ENCODE measurements at regions not wholly inside any gene's neighbourhood (a gene's known extent, or its start where the extent isn't known, plus 50 kb on each side); places are given as distances from the start of the nearest gene placed in this dataset.
A peak's percentile ranks its signal among the peaks of the same experiment; 100 is the strongest.

DNA sequence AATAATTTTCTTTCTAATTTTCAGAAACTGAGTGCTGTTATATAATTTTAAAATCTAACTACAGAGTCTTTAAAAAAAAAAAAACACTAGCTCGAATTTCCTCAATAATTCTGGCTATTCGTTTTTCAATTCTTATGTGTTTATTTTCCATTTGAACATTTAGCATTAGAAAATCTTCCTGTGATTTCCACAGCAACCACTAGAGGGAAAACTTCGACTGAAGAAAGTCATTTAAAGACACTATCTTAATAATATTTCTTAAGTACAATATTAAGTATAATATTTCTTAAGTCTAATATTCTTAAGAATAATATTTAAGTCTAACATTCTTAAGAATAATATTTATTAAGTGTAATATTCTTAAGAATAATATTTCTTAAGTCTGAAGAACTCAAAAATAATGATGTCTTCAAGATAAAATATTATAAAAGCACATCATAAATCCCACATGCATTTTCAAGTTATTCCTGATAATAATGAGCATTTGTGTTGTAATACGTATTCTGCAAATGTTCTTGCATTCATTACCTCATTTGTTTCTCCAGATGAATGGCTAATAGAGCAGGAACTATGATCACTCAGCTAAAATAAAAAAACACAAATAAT lies 118.4 kb upstream of the WDR17 start:
- peak; percentile 21 for DNase-seq (ENCODE audit: low spot score)

DNA sequence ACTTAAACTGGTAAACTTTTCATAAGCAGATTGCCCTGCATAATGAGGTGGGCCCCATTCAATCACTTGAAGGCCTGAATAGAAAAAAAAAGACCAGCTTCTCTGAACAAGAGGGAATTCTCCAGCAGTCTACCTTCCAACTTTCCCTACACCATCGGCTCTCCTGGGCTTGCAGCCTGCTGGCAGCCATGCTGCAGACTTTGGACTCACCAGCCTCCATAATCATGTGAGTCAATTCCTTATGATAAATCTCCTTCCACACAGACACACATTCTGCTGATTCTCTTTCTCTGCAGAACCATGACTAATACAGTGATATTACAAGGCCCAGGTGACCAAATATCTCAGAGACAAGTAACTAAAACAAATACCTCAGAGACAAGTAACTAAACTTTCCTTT lies 113.8 kb upstream of the WDR17 start:
- DNase-seq (ENCODE audit: low spot score) = no peak

DNA sequence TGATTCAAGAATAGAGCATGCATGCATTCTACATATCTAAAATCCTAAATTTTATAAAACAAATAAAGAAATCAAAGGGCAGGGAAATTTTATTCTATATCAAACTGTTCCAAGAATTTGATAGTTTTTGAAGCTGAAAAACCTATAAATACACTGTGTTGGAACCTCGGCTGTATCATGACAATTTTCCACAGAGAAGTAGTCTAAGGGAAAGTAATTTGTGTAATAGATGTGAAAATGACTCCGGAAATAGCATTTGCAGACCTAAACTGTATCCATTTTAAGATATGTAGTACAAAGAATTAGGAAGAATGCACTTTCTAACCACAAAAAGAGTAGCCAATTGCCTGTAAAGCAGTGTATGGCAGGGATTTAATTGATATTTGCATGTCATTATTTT lies 112.5 kb upstream of the WDR17 start:
- no peak for DNase-seq (ENCODE audit: low spot score)

DNA sequence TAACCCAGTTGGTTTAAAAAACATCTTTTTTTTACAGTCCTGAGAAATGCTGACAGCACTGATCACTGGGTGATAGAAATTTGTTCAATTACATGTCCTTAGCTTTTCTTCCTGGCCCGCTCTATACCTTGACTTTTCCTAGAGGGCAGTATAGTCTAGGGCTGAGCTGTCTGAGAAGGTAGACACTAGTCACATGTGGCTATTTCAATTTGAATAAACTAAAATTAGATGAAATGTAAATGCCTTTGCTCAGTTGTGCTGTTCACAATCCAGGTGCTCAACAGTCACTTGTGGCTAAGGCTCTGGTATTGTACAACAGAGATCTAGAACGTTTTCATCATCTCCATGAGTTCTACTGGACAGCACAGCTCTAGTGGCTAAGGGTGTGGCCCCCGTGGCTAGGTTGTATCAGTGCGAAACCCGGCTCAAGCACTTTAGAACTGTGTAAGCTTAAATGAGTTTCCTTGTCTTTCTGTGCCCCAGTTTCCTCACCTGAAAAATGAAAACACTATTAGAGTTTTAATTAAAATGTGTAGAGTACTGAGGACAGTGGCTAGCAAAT lies 111.6 kb upstream of the WDR17 start:
- no peak for DNase-seq (ENCODE audit: low spot score)

DNA sequence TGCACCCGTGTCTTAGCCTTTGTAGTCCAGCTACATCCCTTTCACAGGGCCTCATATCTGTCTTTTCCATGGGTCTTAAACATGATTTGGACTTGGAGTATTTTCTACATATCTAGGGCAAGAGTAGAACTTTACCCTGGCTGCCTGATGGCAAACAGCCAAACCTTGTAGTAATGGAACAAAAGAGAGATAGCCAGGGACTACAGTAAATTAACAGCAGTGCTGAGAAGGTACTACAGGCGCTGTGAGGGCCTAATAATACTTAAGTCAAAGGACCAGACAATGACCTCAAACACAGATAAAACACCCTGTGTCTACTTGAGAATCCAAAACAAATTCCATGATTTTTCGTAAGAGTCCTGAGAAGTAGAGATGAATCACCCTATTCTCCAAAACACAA lies 111.0 kb upstream of the WDR17 start:
- DNase-seq (ENCODE audit: low spot score) = no peak

DNA sequence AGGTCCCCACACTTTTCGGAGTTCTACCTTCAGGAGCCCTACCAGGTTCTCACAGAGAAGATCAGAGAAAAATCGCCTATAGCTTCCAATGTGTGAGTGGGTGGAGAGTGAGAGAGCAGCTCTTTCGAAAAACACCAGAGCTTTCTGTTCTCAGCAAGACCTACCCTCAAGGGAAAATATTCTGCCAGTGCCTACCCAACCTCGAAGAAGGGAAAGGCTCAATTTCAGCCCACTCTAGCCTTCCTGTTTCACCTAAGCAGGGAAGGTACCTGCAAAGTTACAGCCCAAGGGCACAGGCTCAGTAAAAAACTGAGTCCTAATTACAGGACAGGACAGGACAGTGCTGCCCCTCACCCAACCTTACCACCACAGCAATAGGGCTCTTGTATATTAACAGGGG lies 104.0 kb upstream of the WDR17 start:
- DNase-seq (ENCODE audit: low spot score) = no peak

DNA sequence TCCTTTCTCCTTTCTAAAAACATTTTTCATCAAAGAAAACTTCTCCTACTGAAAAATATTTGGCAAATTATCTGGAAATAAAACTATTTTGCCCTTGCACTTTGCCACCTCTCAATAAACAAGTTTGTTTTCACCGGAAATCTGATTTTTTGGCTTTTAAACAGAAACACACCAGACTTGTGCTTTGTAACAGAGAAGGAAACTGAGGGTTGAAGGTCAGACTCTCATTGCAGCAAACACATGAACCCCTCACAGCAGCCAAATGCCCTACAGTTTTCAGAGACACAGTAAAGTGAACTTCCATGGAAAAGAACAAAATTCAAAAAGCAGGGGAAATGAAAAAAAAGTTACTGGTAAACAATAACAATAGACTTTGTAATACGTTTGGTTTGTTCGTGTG lies 95.6 kb upstream of the WDR17 start:
- no peak for DNase-seq (ENCODE audit: low spot score)

DNA sequence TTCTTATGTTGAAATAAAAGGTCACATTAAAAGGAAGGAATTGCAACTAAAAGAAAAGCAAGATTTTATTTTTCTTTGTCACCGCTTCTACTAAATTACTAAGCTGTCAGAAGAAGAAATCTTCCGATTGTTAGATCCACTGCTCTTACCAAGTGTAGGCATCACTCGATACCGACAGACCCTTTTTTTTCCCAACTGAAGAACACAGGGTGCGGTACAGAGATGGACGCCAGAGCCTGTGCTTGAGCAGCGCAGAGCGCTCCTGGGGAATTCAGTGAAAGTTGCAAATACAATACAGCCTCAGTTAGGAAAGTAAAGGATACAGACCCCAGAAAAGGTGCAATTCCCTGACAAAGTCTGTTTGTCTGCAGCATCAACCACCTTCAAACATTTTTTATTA lies 94.9 kb upstream of the WDR17 start:
- no peak for DNase-seq (ENCODE audit: low spot score)

DNA sequence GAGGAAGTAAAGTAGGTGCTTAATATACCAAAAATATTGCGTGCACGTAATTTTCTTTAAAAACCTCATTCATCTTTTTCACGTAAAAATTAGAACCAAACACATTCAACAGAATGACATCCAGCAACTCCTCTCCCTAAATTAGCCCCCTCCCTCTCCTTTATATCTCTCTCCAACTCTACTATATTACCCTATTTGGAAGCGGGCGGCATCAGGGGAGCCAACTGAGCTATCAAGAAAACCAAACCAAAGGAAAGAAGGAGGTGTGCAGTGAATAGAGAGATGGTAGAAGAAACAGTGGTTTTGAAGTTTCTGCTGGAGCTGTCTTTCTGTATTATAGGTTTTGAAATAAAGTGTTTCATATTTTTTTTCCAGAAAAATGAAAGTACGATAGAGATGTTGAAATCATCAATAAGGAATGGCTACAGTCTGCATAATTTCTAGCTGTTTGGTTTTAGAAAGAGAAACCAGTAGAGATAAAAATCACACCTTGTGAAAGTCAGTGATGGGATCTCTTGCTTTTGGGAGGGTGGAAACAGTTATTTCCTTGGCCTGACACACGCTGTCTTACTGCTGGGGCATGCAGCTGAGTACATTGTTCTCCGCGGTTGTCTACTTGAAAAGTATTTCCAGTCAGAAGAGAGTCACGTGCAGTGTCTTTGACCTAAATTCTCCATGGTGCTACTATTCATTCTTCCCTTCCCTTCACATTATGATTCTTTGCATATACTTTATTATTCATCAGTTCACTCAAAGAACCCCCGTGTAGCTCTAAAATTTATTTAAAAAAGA lies 94.1 kb upstream of the WDR17 start:
- DNase-seq (ENCODE audit: low spot score) = no peak

DNA sequence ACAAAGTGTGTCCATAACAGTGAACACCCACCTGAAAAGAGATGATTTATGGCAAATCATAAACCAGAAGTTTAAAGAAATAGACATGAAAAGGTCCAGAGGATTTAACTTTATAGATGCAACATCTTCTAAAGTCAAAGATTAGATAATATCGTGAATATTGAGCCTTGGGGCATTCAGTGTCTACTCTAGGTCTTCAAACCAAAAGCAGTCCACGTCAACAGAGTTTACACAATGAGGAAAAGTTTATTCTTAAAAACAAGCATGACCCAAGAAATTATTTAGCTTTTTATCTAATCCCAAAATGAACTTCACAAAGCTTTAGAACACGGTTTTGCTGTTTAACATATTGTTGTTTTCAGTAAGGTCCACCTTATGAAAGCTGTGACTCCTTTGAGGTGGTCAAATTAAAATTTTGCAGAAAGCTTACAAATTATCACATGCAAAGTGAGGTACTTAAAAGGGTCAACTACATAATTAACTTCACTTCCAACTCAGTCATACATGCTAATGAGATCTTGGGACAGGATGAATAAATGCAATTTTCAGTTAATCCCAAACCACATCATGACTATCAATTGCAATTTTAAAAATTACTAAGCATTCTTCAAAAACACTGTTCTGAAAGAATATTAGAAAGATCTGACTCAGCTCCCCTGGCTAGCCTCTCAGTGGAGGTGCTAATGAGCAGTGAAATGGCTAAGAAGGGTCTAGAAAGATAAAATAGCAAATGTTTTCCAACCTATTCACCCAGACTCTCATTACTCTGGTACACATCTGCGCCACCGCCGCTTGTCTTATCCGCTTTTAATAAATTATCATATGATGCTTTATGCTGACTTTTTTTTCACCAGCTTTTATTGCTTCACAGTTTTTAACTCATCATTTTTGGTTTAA lies 92.4 kb upstream of the WDR17 start:
- no peak for DNase-seq (ENCODE audit: low spot score)

DNA sequence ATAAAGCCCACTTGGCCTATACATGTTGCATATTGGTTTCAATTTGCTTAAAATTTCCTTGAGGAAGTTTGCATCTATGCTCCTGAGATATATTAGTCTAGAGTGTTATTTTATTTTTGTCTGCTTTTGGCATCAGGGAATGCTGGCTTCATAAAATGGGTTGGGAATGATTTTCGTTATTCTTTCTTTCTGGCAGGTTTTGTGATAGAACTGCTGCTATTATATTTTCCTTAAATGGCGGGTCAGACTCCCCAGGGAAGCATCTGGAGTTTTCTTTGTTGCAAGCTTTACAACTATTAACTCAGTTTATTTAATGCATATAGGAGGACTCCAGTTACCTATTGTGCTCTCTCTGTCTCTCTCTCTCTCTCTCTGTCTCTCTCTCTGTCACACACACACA lies 82.0 kb upstream of the WDR17 start:
- no peak for DNase-seq (ENCODE audit: low spot score)

DNA sequence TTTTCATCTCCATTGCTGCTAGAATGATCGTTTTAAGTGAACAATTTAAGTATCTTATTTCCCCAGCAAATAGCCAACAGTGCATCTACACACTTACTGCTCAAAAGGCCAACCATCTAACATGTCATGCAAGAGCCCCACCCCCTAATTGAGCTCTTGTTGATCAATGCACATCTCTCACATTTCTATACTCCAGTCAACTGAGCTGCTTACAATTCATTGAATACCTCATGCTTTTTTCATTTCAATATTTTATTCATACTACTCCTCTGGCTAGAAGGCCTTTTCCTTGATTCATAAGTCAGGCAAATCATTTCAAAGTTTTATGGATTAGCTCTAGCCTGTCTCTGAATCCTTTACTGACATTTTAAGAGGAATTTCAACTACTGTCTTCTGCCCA lies 79.0 kb upstream of the WDR17 start:
- no peak for DNase-seq (ENCODE audit: low spot score)

DNA sequence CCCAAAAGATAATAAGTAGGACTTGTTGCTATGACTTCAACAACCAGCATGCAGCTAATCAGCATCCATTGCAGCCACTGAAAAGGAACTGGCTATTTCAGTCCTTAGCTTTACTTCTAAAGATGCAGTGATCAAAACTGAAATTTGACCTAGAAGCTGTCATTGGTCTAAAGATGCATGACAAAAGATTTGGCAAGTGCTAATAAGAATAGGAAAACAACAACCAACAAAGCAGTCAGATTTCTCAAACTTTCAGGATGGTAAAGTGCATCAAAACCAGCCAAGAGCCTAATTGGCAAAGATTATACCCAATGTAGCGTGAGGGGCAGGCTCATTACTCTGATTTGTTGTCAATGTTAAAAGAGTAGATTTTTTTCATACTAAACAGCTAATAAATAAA lies 77.1 kb upstream of the WDR17 start:
- DNase-seq (ENCODE audit: low spot score) = no peak

DNA sequence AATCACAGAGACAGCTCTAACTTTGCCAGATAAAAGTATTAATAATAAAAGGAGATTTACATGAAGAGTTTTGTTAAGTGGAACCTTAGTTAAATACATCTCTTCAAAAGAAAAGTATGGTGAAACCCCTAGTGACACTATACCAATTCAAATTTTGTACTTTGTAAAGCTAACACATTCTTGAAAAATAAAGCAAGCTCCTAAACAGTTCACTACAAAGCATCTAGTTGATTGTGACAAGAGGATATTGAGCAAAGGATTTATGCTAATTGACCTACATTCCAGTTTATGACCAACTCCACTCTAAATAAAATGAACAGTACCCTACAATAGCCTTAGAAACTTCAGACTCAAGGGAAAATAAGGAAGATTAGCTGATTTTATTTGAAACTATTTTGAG lies 69.4 kb upstream of the WDR17 start:
- no peak for DNase-seq (ENCODE audit: low spot score)

DNA sequence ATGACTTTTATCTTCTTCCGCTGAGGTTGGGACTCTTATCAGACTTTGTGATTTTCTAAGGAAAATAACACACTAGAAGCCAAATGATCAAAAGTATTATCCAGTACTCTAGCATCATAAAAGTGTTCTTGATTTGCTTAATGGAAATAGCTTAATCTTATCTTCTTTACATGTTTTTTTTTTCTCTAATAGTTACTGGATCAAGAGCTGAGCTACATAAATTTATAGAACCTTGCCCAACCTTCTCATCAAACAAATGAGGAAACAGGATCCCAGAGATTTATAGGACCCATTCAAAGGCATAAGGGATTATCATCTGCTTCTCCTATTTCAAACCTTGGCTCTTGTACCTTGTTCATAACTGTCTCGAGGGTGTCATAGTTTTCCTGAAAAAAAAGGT lies 68.3 kb upstream of the WDR17 start:
- no peak for DNase-seq (ENCODE audit: low spot score)

DNA sequence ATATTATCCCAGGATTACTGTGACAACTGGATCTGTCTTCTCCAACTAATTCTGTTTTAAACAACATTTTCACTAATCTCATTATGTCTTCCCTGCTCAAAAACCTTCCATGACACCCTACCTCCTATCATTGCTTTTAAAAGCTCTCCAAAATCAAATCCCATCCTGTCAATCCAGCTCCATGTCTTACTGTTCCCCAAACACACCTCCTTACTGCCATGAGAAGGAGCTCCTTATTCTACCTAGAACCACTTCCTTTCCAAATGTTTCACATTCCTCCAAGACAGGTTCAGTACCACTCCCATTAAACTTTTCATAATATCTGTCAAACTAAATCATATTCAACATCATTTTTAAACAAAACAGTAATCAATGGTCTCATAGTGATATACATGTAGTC lies 66.9 kb upstream of the WDR17 start:
- no peak for DNase-seq (ENCODE audit: low spot score)

DNA sequence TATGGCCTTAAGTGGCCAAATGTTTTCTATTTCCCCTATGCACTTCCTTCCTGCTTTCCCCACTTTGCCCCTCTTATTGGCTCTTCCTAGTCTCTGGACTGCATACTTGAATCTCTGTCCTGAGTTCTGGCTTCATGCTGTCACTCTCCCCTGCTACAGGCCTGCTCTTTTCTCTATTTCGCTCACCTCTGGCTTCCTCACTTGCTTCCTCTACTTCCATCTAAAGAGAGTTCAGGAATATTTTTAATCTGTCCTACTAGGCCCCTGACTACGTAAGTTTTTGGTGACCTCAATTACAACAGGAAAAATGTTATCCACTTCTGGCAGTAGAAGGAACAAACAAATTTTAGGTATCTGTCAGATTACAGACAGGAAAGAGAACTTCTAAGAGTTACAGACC lies 65.7 kb upstream of the WDR17 start:
- no peak for DNase-seq (ENCODE audit: low spot score)

DNA sequence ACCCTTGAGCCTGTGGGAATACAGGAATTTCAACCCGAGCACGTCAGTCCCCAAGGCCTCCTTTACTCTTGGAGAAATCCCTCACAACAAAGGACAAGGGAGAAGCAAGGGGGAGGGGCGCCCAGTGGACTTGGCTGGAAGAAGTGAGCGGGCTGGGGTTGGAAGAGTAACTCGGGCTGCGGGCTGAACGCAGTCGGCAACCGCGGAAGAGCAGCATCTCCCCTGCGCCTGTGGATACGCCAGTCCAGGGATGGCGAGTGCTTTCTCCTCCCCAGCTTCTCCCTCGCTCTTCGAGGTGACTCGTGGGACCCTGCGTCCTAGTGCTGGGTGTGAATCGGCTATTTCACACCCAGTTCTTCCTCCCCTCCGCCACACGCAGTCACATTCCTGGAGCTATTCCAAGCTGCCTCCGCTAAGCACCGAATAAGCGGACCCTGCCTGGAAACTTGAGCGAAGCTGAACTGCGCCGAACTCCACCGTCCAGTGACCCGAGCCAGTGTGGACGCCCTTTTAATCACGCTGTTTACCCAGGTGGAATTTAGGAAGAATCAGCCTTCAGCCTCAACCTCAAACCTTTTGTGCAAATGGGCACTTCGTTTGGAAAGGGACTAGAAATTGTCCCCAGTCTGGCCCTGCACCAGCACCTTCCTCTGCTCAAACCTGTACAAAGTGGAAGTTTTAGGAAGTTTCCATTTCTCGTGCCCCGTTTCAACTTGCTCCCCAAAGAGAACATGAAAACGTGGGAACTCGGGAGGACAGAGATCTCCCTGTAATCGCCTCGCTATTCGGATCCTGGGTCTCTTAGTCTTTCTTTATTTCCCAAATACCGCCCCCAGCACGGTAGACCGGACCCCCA lies 64.3 kb upstream of the WDR17 start:
- DNase-seq (ENCODE audit: low spot score) = no peak

DNA sequence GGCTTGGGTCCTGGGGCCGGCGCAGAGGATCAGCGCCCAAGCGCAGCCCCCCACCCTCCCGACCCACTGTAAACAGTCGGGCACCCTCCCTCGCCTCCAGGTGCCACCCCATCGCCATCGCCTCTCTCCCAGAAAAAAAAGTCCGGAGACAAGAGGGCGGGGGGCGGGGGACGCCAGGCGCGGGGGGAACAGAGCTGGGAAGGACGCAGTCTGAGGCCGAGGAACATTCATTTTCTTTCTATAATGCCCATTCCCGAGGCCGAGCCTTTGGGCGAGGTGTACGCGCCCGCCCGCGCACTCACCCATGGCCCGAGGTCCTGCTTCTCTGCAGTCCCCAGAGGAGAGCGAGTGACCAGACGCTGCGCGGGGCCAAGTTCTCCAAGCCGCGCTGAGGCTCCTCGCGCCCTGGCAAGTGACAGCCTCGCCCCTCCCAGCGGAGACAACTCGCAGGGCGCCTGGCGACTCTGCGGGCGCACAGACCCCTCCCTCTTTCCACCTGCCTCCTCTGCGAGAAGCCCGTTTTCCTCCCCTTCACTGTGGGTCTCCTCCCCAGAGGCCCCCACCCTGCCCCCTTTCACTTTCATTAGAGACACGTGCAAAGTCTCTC lies 63.5 kb upstream of the WDR17 start:
- no peak for DNase-seq (ENCODE audit: low spot score)

DNA sequence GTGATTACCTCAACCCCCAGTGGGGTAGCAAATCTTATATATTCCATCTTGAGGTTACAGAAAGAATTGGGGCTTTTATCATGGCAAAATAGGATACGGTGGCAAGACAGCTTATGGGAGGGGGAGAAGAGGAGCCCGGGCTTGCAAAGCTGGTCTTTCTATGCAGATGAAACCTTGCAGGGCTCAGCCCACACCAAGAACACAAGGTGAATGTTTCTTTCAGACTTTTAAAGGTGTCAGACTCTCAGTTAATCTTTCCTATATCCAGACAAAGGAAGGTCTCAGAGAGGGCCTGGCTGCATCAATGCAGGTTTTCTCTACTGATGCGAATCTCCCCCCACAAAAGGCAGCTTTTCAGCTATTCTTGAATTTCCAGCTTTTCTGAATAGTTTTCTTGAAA lies 59.9 kb upstream of the WDR17 start:
- DNase-seq (ENCODE audit: low spot score) = no peak

DNA sequence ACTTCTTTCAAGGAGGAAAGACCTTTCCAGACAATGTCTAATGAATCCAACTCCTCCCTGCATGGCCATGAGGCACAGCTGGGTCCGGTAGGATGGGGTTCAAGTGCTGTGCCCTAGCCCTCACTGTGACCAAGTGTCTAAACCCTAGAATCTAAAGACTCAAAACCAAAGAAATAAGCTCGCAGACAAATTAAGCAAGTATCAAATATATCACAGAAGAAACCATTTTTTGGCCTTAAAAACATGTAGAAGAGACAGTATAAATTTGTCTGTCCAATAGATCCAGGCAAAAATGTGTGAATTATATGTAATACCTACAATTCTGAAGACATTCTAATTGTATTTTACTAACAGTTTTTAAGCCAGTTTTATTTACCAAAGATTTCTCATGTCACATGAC lies 56.4 kb upstream of the WDR17 start:
- DNase-seq (ENCODE audit: low spot score) = no peak

All from CD4-positive, alpha-beta T cell treated with Interleukin-2 at 100 ng/mL for 4 hours (primary cell).